K562 (cell line): ENCODE measurements at regions not wholly inside any gene's neighbourhood (a gene's known extent, or its start where the extent isn't known, plus 50 kb on each side); places are given as distances from the start of the nearest gene placed in this dataset.

Experiments
- ATAC-seq: fragments of 200-7000 bp; cut with Tn5 transposase; 3 replicates; pipeline ENCODE4 v1.9.1; 2020; ENCODE audit warnings: moderate library complexity
- BruUV-seq: library from RNA; stranded (reverse); fragments of 400-500 nt; replicated peaks from 2 replicates; lab custom pipeline; 2021; lab: Mats Ljungman, UMichigan
- CTCF ChIA-PET: fragments of 300-600 bp; formaldehyde crosslinking; extraction: SDS; loops from one replicate; lab custom pipeline; 2021; ENCODE audit warnings: low intra/inter-chr PET ratio; lab: Yijun Ruan, JAX
- POLR2A ChIA-PET: fragments of 300-600, 350-650 bp; sonication (Branson Sonifier 250); formaldehyde crosslinking; extraction: SDS; loops from one replicate; lab custom pipeline; 2021; ENCODE audit warnings: antibody characterized with exemption, inconsistent platforms; lab: Yijun Ruan, JAX
- DNase-seq, 4 experiments: peaks; one replicate each; pipeline versions ENCODE4 v3.0.0 to v3.0.0-alpha.2; 2011 to 2018; ENCODE audit warnings: low spot score in 3 of 4, mixed read lengths in 3 of 4; ENCODE audit errors: extremely low read depth in 1 of 4
- FAIRE-seq: peaks from 2 replicates; lab custom pipeline; 2011; peaks lifted over from hg19 to GRCh38; lab: Jason Lieb, UNC
- H2AFZ ChIP-seq: 2 replicates; pipeline ENCODE4 v1.6.0; 2011; ENCODE audit warnings: low read depth, low read length, control low read depth, inconsistent platforms
- H3K27ac ChIP-seq: fragments of 200-600 bp; 3 replicates; pipeline ENCODE4 v1.8.0; 2011; ENCODE audit warnings: low read depth, mild to moderate bottlenecking, control low read depth, inconsistent platforms, low read length, moderate library complexity, mixed read lengths; ENCODE audit errors: extremely low read depth
- H3K27me3 ChIP-seq, 2 experiments: fragments of 300-600 bp in 1 of 2; 2 replicates in 1 of 2; 3 replicates in 1 of 2; pipeline versions ENCODE4 v1.6.0 to v1.8.0; 2011; ENCODE audit warnings: inconsistent platforms in 2 of 2, low read length in 2 of 2, mild to moderate bottlenecking in 1 of 2, mixed read lengths in 1 of 2, moderate library complexity in 1 of 2; ENCODE audit not compliant: control insufficient read depth in 2 of 2, insufficient read depth in 2 of 2
- H3K36me3 ChIP-seq: fragments of 300-600 bp; 3 replicates; pipeline ENCODE4 v1.8.0; 2011; ENCODE audit warnings: mild to moderate bottlenecking, low read length, inconsistent platforms; ENCODE audit not compliant: control insufficient read depth, insufficient read depth
- H3K4me1 ChIP-seq, 2 experiments: fragments of 200-600 bp in 1 of 2; replicated peaks in 1 of 2; 2 replicates in 1 of 2; 3 replicates in 1 of 2; pipeline versions ENCODE4 v1.5.1 to v1.8.0; 2011; ENCODE audit warnings: inconsistent platforms in 2 of 2, low read length in 2 of 2, mild to moderate bottlenecking in 1 of 2, mixed read lengths in 1 of 2, moderate library complexity in 1 of 2; ENCODE audit not compliant: control insufficient read depth in 2 of 2, insufficient read depth in 2 of 2
- H3K4me2 ChIP-seq: 2 replicates; pipeline ENCODE4 v1.6.1; 2011; ENCODE audit warnings: low read length, control low read depth, inconsistent platforms, mixed read lengths; ENCODE audit not compliant: insufficient read depth
- H3K4me3 ChIP-seq: fragments of 200-600 bp; sonication (generic), shearing (Covaris generic); 2 replicates; pipeline ENCODE4 v1.5.1; 2016; ENCODE audit warnings: control low read depth, inconsistent platforms
- H3K79me2 ChIP-seq: fragments of 200-600 bp; 3 replicates; pipeline ENCODE4 v1.8.0; 2011; ENCODE audit warnings: low read length, inconsistent platforms; ENCODE audit not compliant: control insufficient read depth, insufficient read depth
- H3K9ac ChIP-seq, 2 experiments: 2 replicates each; pipeline versions ENCODE4 v1.6.0 to v1.6.1; 2011; ENCODE audit warnings: low read depth in 2 of 2, low read length in 2 of 2, control low read depth in 1 of 2, inconsistent platforms in 1 of 2, mild to moderate bottlenecking in 1 of 2, mixed read lengths in 1 of 2; ENCODE audit not compliant: insufficient read depth in 1 of 2
- H3K9me1 ChIP-seq: one replicate; pipeline ENCODE4 v1.6.0; 2011; ENCODE audit warnings: inconsistent platforms, mild to moderate bottlenecking, low read length, moderate library complexity; ENCODE audit not compliant: control insufficient read depth, insufficient read depth
- H3K9me3 ChIP-seq: replicated peaks from 2 replicates; pipeline ENCODE4 v1.5.1; 2011; ENCODE audit warnings: low read depth, low read length, inconsistent platforms; ENCODE audit not compliant: control insufficient read depth, insufficient read depth
- H4K20me1 ChIP-seq: replicated peaks from 2 replicates; pipeline ENCODE4 v1.6.1; 2011; ENCODE audit warnings: low read length, inconsistent platforms, mixed read lengths; ENCODE audit not compliant: control insufficient read depth, insufficient read depth
- CXXC5 ChIP-seq: fragments of 250-450 bp; sonication (Bioruptor Pico); IDR thresholded peaks from 2 replicates; pipeline ENCODE4 v1.8.0; 2022; ENCODE audit warnings: inconsistent platforms, mild to moderate bottlenecking, moderate library complexity
- RHOXF2B ChIP-seq: fragments of 250-450 bp; sonication (Bioruptor Pico); conservative IDR thresholded peaks from 2 replicates; pipeline ENCODE4 v1.5.1; 2021
- TFAM ChIP-seq: fragments of 250-450 bp; sonication (Bioruptor Pico); conservative IDR thresholded peaks from 2 replicates; pipeline ENCODE4 v1.5.0; 2021; ENCODE audit warnings: mild to moderate bottlenecking, moderate library complexity
- ZKSCAN3 ChIP-seq: fragments of 250-450 bp; sonication (Bioruptor Pico); IDR thresholded peaks from 2 replicates; pipeline ENCODE4 v1.4.0; 2020
- WGBS: fragments of 100-300 bp; shearing (Covaris generic); methylation state at CpG from one replicate; pipeline ENCODE4 v1.1.6; 2016; ENCODE audit warnings: low coverage, mixed read lengths; ENCODE audit not compliant: insufficient coverage; ENCODE audit errors: missing lambda C conversion rate; 5-methylcytosine and 5-hydroxymethylcytosine counted together
- in situ Hi-C: fragments of 300-500 bp; cut with MboI; formaldehyde crosslinking; loops from 4 replicates; pipeline ENCODE4 v1.15.0; 2018; ENCODE audit warnings: inconsistent platforms, mixed read lengths
- intact Hi-C: fragments of 100-400 bp; cut with micrococcal nuclease; formaldehyde crosslinking; loops from 2 replicates; pipeline ENCODE4 v1.14.2; 2022
- TF ChIP-seq, protein P1 (sequence below): sonication (generic); formaldehyde crosslinking; IDR thresholded peaks from 2 replicates; pipeline ENCODE4 v1.5.0; 2020; ENCODE audit warnings: missing genetic modification reagents

DNA sequence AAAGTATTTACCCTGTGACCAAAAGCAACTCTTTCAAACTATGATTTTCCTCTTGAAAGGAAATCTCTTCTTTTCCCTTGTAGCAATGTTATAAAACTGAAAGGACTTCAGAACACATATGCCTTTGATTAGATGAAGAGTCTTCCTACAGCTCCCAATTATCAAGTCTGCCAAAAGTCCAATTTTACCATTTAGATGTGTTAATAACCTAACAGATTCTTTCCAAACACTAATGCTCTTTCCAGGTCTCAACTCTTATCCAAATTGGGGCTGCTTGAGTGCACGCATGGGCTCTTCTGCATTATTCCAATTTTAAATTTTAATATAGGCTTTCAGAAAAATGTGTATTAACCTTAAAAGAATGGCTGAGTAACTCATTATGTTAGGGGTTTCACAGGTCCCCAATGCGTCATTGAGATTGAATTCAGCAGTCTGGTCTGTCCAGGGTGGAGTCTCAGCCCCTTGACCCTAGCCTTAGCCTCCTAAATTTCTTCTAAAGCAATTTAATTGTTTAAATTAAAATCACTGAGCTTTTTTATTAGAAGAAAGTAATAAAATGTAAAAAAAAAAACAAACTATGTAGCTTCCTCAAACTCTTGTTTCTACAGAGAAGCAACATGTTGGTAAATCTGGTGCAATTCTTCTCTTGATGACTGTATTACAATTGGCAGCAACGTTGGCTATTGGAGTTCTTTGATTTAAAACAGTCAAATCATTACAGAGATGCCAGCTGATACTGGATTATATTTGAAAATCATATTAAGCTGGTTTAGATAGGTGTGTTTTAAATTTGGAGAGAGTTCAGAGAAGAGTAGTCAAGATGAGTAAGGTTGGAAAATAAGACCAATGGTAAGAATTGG lies 170.4 kb downstream of the DKK1 start:
- Histone ChIP-seq H3K4me2 (no peak overlapping the region), H3K9ac (no peak overlapping the region), H3K79me2 (no peaks in the 10 kb centered on the region), H4K20me1 (no peaks in the 10 kb centered on the region), H3K27me3 (no peaks in the 10 kb centered on the region), H3K4me3 (no peak overlapping the region), H3K9me3 (no peaks in the 10 kb centered on the region), H3K27ac (no peak overlapping the region), H3K9me1 (no peaks in the 10 kb centered on the region), H3K4me1 (no peaks in the 10 kb centered on the region), H3K36me3 (no peaks in the 10 kb centered on the region), H2AFZ (no peak overlapping the region)
- ATAC-seq (no peak), FAIRE-seq (no peak), DNase-seq (no peak)
- ChIA-PET POLR2A (no interaction called here), CTCF (no interaction called here)
- TF ChIP-seq RHOXF2B (CRISPR knock-in tag) (no peak), TFAM (CRISPR knock-in tag) (no peak), CXXC5 (no peak), ZKSCAN3 (CRISPR knock-in tag) (no peak)
- TF ChIP-seq, protein P1, sequence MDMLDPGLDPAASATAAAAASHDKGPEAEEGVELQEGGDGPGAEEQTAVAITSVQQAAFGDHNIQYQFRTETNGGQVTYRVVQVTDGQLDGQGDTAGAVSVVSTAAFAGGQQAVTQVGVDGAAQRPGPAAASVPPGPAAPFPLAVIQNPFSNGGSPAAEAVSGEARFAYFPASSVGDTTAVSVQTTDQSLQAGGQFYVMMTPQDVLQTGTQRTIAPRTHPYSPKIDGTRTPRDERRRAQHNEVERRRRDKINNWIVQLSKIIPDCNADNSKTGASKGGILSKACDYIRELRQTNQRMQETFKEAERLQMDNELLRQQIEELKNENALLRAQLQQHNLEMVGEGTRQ (CRISPR knock-in tag), result no peak
- intact Hi-C loops, result loop anchor here (5.0 kb wide), 1 partner anchor 172 kb away; the partner anchor contains the start of gene DKK1
- WGBS, result 0% methylated on average over 3 of the region's 3 CpGs
- BruUV-seq, result no TSS peak
- in situ Hi-C loops, result no loop called here
